ENCODE measurements at regions not wholly inside any gene's neighbourhood (a gene's known extent, or its start where the extent isn't known, plus 50 kb on each side); places are given as distances from the start of the nearest gene placed in this dataset.

- Mint-ChIP-seq H3K27me3 (ENCODE audit: low read depth in 2 of 2) (peaks cover 42 to 43% of the 10 kb centered on the region in 2 donors), H3K4me3 (no peak overlapping the region), H3K27ac (no peak overlapping the region), H3K4me1 (no peaks in the 10 kb centered on the region), H3K9me3 (no peaks in the 10 kb centered on the region), H3K36me3 (no peaks in the 10 kb centered on the region)
- Histone ChIP-seq H3K36me3 (ENCODE audit: control insufficient read depth, insufficient read depth, low read length) (no peaks in the 10 kb centered on the region), H3K9me3 (ENCODE audit: control insufficient read depth, insufficient read depth, low read length) (no peaks in the 10 kb centered on the region), H3K27ac (ENCODE audit: low read length) (no peak overlapping the region), H3K4me3 (ENCODE audit: low read length) (no peak overlapping the region), H3K4me1 (ENCODE audit: control insufficient read depth, insufficient read depth, low read length) (peaks cover 13% of the 10 kb centered on the region), H3K27me3 (ENCODE audit: control insufficient read depth, insufficient read depth, low read length) (peaks cover 9% of the 10 kb centered on the region)
- DNase-seq (no peak), ATAC-seq (no peak)
- 85% methylated on average over 1 of the region's 1 CpG for WGBS (ENCODE audit: insufficient coverage)
- intact Hi-C loops (cut with micrococcal nuclease) = loop anchor here (10.0 kb wide), 1 partner anchor 113 kb away; the partner anchor contains the start of gene NCR2
- TF ChIP-seq, protein P1, sequence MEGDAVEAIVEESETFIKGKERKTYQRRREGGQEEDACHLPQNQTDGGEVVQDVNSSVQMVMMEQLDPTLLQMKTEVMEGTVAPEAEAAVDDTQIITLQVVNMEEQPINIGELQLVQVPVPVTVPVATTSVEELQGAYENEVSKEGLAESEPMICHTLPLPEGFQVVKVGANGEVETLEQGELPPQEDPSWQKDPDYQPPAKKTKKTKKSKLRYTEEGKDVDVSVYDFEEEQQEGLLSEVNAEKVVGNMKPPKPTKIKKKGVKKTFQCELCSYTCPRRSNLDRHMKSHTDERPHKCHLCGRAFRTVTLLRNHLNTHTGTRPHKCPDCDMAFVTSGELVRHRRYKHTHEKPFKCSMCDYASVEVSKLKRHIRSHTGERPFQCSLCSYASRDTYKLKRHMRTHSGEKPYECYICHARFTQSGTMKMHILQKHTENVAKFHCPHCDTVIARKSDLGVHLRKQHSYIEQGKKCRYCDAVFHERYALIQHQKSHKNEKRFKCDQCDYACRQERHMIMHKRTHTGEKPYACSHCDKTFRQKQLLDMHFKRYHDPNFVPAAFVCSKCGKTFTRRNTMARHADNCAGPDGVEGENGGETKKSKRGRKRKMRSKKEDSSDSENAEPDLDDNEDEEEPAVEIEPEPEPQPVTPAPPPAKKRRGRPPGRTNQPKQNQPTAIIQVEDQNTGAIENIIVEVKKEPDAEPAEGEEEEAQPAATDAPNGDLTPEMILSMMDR (IDR thresholded peaks at IDR 0.05) = no peak
Measured at GRCh38 chr6:41448256-41448655, 97.9 kb upstream of the FOXP4 start.

DNA sequence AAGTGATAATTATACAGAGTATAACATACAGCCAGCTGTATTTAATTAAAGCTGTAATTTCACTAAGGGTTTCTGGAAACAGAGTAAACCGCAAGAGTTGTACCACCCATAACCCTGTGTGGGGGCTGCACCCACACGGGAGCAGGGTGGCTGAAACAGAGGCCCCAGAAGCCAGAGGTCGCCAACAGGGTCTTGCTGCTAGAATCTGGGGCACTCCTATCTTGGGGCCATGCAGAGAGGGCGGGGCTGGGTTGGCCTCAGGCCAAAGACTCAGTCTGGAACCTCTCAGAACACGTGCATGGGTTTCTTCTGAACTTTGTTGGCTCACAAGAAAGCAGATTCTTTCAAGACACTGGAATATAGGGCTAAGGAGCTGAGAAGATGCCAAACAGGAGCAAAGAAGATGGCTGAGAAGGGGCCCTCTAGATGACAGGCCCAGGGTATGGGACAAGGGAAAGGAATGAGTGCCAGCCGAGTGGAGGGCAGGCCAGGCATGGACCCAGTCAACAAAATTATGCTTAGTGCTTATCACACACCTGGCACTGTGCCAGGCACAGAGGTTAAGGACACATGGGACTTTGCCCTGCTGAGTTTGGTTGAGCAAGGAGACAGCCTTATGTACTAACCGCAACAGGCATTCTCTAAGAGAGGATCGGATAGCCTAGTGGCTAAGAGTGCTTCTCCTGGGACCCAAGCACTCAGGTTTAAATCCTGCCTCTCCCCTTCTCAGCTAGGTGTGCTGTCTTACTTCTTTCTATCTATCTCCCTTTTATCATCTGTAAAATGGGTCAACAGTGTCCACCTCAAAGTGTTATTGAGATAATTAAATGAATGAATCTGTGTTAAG lies 96.6 kb upstream of the FOXP4 start:
- no peak for ATAC-seq
- Histone ChIP-seq H3K27me3 (ENCODE audit: control insufficient read depth, insufficient read depth, low read length) (peaks cover 3% of the 10 kb centered on the region), H3K36me3 (ENCODE audit: control insufficient read depth, insufficient read depth, low read length) (no peaks in the 10 kb centered on the region), H3K4me3 (ENCODE audit: low read length) (no peak overlapping the region), H3K4me1 (ENCODE audit: control insufficient read depth, insufficient read depth, low read length) (peaks cover 4% of the 10 kb centered on the region), H3K27ac (ENCODE audit: low read length) (no peak overlapping the region), H3K9me3 (ENCODE audit: control insufficient read depth, insufficient read depth, low read length) (no peaks in the 10 kb centered on the region)
- intact Hi-C loops (cut with micrococcal nuclease) = loop anchor here (10.0 kb wide), 1 partner anchor 115 kb away; the partner anchor contains the start of gene NCR2
- Mint-ChIP-seq H3K27ac (no peak overlapping the region), H3K4me3 (no peak overlapping the region), H3K9me3 (no peaks in the 10 kb centered on the region), H3K4me1 (no peaks in the 10 kb centered on the region), H3K27me3 (ENCODE audit: low read depth in 2 of 2) (peaks cover 29 to 31% of the 10 kb centered on the region in 2 donors), H3K36me3 (no peaks in the 10 kb centered on the region)
- TF ChIP-seq, protein P1 (IDR thresholded peaks at IDR 0.05) = no peak
- no peak for DNase-seq
- WGBS (ENCODE audit: insufficient coverage) = 77% methylated on average over 8 of the region's 8 CpGs

DNA sequence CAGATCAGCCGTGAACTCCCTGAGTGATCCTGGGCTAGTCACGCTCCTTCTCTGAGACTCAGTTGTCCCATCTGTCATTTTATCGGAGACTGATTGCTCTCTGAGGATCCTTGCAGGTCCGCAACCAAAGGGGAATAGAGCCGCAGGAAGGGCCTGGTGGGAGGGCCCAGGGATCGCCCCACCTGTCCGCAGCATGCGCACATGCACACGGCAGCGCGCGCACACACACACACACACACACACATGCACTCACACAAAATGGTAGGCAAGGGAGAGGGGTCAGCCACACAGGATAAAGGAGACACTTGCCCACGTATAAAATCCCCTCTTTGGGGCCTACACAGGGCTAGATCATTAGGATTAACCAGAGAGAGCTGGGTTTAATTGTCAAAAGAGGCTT lies 95.6 kb upstream of the FOXP4 start:
- H3K27ac Mint-ChIP-seq = no peak overlapping the region
- intact Hi-C loops (cut with micrococcal nuclease) = no loop called here
- peaks cover 19 to 22% of the 10 kb centered on the region in 2 donors for H3K27me3 Mint-ChIP-seq (ENCODE audit: low read depth in 2 of 2)
- TF ChIP-seq, protein P1 (IDR thresholded peaks at IDR 0.05) = no peak
- no peak overlapping the region for H3K4me3 Mint-ChIP-seq
- Histone ChIP-seq H3K36me3 (ENCODE audit: control insufficient read depth, insufficient read depth, low read length) (no peaks in the 10 kb centered on the region), H3K27ac (ENCODE audit: low read length) (no peak overlapping the region), H3K4me1 (ENCODE audit: control insufficient read depth, insufficient read depth, low read length) (peaks cover 4% of the 10 kb centered on the region), H3K4me3 (ENCODE audit: low read length) (no peak overlapping the region), H3K9me3 (ENCODE audit: control insufficient read depth, insufficient read depth, low read length) (no peaks in the 10 kb centered on the region), H3K27me3 (ENCODE audit: control insufficient read depth, insufficient read depth, low read length) (peaks cover 3% of the 10 kb centered on the region)
- ATAC-seq = no peak
- no peak for DNase-seq
- H3K36me3 Mint-ChIP-seq = no peaks in the 10 kb centered on the region
- no peaks in the 10 kb centered on the region for H3K4me1 Mint-ChIP-seq
- no peaks in the 10 kb centered on the region for H3K9me3 Mint-ChIP-seq
- 96% methylated on average over 11 of the region's 13 CpGs for WGBS (ENCODE audit: insufficient coverage)

Data from natural killer cell (primary cell).